Body of pancreas (tissue), 4 donors: ENCODE measurements at regions not wholly inside any gene's neighbourhood (a gene's known extent, or its start where the extent isn't known, plus 50 kb on each side); places are given as distances from the start of the nearest gene placed in this dataset.

Experiments used
- ATAC-seq: fragments of 150-250 bp; one replicate; pipeline ENCODE4 v1.9.1; 2016
- DNase-seq, 4 donors: peaks; one replicate each; pipeline ENCODE4 v3.0.0-alpha.2; 2019
- H3K27ac ChIP-seq, 4 donors: fragments of 200-600 bp; sonication (generic); 1 replicate in 3 of 4; 2 replicates in 1 of 4; pipeline versions ENCODE4 v1.5.1 to v1.6.1; 2016 to 2019; ENCODE audit warnings: mild to moderate bottlenecking in 1 of 4, mixed read lengths in 1 of 4, moderate library complexity in 1 of 4
- H3K27me3 ChIP-seq, 2 donors: fragments of 200-600 bp; sonication (generic); one replicate each; pipeline ENCODE4 v1.6.0; 2016; ENCODE audit warnings: mild to moderate bottlenecking in 1 of 2
- H3K36me3 ChIP-seq, 2 donors: fragments of 200-600 bp; sonication (generic); replicated peaks in 1 of 2; 2 replicates each; pipeline ENCODE4 v1.5.1; 2016; ENCODE audit warnings: low read depth in 2 of 2; ENCODE audit not compliant: insufficient read depth in 1 of 2
- H3K4me1 ChIP-seq: fragments of 200-600 bp; sonication (generic); one replicate; pipeline ENCODE4 v1.6.0; 2016
- H3K4me3 ChIP-seq, 2 donors: fragments of 200-600 bp; sonication (generic); 1 replicate in 1 of 2; 2 replicates in 1 of 2; pipeline ENCODE4 v1.5.1; 2016 to 2019
- H3K9me3 ChIP-seq, 3 donors: fragments of 200-600 bp; sonication (generic); 1 replicate in 2 of 3; 2 replicates in 1 of 3; pipeline ENCODE4 v1.5.1; 2016
- POLR2A ChIP-seq, 3 donors: fragments of 450-650 bp; IDR thresholded peaks; one replicate each; pipeline ENCODE4 v1.6.1; 2016; ENCODE audit warnings: antibody characterized with exemption in 3 of 3, mild to moderate bottlenecking in 2 of 3
- WGBS, 2 donors: methylation state at CpG; one replicate each; pipeline ENCODE4 v1.1.5; 2017; 5-methylcytosine and 5-hydroxymethylcytosine counted together
- intact Hi-C: fragments of 100-400 bp; cut with DNase I; formaldehyde crosslinking; loops from one replicate; pipeline ENCODE4 v1.15.1; 2023
- TF ChIP-seq, protein P1 (sequence below), 7 experiments: fragments of 450-650 bp in 4 of 7; fragments of 200-600 bp in 3 of 7; sonication (generic) in 3 of 7; IDR thresholded peaks; one replicate each; pipeline ENCODE4 v1.5.1; 2016 to 2019; ENCODE audit warnings: antibody characterized with exemption in 7 of 7

DNA sequence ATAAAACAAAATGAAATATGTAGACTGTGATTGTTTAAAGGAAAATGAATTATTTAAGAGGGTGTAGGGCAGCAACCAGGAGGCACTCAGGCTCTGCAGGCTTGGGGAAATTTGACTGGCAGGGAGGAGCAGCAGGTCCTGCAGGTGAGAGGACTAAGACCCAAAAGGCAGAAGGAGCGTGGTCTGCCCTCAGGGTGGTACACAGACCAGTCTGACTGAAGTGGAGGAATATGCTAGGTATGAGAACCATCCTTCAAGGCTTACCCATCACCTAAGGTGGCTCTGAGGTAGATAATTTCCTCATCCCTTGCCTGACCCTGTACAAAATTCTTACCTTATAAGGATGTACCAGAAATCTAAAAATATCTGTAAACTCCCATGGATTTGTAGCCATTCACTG lies 261.3 kb upstream of the RASGEF1B start:
- Histone ChIP-seq H3K36me3 (no peaks in the 10 kb centered on the region), H3K27ac (no peak overlapping the region), H3K4me3 (no peak overlapping the region), H3K4me1 (peaks cover under 1% of the 10 kb centered on the region), H3K9me3 (no peaks in the 10 kb centered on the region), H3K27me3 (no peaks in the 10 kb centered on the region)
- WGBS, 2 donors = 79 to 89% methylated on average over 1 of the region's 1 CpG
- no peak for ATAC-seq
- TF ChIP-seq POLR2A (IDR thresholded peaks at IDR 0.05) = no peak
- TF ChIP-seq, protein P1, sequence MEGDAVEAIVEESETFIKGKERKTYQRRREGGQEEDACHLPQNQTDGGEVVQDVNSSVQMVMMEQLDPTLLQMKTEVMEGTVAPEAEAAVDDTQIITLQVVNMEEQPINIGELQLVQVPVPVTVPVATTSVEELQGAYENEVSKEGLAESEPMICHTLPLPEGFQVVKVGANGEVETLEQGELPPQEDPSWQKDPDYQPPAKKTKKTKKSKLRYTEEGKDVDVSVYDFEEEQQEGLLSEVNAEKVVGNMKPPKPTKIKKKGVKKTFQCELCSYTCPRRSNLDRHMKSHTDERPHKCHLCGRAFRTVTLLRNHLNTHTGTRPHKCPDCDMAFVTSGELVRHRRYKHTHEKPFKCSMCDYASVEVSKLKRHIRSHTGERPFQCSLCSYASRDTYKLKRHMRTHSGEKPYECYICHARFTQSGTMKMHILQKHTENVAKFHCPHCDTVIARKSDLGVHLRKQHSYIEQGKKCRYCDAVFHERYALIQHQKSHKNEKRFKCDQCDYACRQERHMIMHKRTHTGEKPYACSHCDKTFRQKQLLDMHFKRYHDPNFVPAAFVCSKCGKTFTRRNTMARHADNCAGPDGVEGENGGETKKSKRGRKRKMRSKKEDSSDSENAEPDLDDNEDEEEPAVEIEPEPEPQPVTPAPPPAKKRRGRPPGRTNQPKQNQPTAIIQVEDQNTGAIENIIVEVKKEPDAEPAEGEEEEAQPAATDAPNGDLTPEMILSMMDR (IDR thresholded peaks at IDR 0.05) = no peak
- DNase-seq = no peak
- intact Hi-C loops = no loop called here

DNA sequence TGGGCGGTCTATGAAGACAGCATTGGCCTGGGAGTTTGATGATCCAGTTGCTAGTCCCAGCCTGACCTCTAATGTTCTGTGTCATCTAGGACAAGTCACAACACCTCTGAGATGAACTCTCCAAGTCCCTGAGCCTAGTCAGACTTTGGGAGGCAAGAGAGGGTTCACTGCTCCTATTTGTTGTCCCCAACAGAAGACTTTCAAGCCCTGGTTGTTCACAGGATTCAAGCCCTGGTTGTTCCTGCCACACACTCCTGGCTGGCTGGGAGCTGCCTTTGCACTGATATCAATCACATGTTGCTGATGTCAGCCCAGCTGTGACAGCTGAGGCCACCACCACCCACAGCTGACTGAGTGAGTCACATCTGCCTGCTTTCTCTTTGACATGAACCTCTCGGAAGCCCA lies 253.2 kb upstream of the RASGEF1B start:
- DNase-seq = peak in 3 of 4 donors; percentile 23 to 60 (median 24)
- no peak for ATAC-seq
- no peak overlapping the region for H3K4me3 ChIP-seq
- intact Hi-C loops = no loop called here
- H3K36me3 ChIP-seq = no peaks in the 10 kb centered on the region
- TF ChIP-seq POLR2A (IDR thresholded peaks at IDR 0.05) = no peak
- no peaks in the 10 kb centered on the region for H3K4me1 ChIP-seq
- WGBS, 2 donors = 79 to 85% methylated on average over 2 of the region's 2 CpGs
- H3K9me3 ChIP-seq = no peaks in the 10 kb centered on the region
- H3K27ac ChIP-seq = no peak overlapping the region
- H3K27me3 ChIP-seq = no peaks in the 10 kb centered on the region

DNA sequence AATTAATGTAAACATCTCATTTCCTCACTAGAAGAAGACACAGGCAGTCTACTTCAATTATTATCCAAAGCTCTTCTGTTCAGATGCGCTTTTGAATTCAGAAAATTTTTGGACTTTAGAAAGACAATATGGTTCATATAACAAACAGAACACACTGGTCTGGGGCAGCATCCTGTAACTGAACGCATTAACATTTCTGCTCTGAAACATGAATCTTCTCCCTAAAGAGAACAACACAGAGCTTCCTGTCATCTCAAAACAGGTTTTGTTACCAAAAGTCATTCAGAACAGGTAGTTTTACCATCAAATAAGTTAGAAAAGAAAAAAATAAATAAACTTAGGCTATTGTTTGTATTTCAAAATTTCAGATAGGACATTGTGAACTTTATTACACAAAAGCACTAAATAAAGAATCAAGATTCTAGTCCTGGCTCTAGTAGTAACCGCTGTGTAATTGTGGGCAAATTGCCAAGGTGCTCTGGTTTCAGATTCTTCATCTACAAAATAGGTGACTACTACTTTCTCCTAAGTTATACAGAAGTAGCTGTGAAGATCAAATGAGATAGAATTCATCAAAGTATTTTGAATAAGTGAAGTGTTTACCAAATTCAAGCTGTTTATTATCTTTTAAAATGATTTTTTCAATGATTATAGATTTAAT lies 252.3 kb upstream of the RASGEF1B start:
- H3K27me3 ChIP-seq = no peaks in the 10 kb centered on the region
- H3K4me3 ChIP-seq = no peak overlapping the region
- H3K36me3 ChIP-seq = no peaks in the 10 kb centered on the region
- TF ChIP-seq, protein P1 (IDR thresholded peaks at IDR 0.05) = no peak
- 43 to 58% methylated on average over 3 of the region's 3 CpGs for WGBS, 2 donors
- H3K27ac ChIP-seq = no peak overlapping the region
- intact Hi-C loops = no loop called here
- no peaks in the 10 kb centered on the region for H3K4me1 ChIP-seq
- no peak for ATAC-seq
- H3K9me3 ChIP-seq = no peaks in the 10 kb centered on the region
- peak; percentile 27 to 49 (median 42) for DNase-seq

- Histone ChIP-seq H3K36me3 (no peaks in the 10 kb centered on the region), H3K27ac (no peak overlapping the region), H3K9me3 (no peaks in the 10 kb centered on the region), H3K4me1 (no peaks in the 10 kb centered on the region), H3K4me3 (no peak overlapping the region), H3K27me3 (no peaks in the 10 kb centered on the region)
- ATAC-seq = no peak
- 71 to 78% methylated on average over 3 of the region's 3 CpGs for WGBS, 2 donors
- no peak for DNase-seq
- no peak for TF ChIP-seq POLR2A (IDR thresholded peaks at IDR 0.05)
- TF ChIP-seq, protein P1 (IDR thresholded peaks at IDR 0.05) = no peak
- intact Hi-C loops = no loop called here
Measured at GRCh38 chr4:81723019-81723884, 251.5 kb upstream of the RASGEF1B start.

DNA sequence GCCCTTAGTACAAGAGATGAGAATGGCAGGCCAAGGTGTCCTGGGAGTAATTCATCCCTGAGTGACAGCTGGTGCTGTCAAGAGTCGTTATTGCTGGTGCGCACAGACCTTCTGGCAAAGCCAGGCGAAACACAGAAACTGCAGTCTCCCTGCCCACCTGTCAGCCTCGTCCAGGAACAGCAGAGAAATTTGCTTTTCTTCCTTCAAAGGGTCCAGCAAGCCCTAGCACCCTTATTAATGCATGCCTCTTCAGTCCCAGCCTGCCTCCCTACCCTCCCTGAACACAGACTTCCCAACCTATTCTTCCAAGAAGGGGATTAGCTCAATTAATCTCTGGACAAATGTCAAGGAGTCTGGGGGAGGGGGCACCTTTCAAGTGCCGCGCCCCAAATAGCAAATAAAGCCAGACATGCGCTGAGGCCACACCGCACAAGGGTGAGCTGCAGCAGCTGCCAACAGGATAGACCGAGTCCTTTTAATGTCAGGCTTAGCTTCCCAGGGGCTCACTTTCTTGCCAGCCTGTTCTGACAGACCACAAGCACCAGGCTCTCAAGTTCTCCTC lies 250.7 kb upstream of the RASGEF1B start:
- 45 to 56% methylated on average over 3 to 9 of the region's 9 CpGs for WGBS, 2 donors
- no peak overlapping the region for H3K27ac ChIP-seq
- H3K27me3 ChIP-seq = no peaks in the 10 kb centered on the region
- H3K9me3 ChIP-seq = no peaks in the 10 kb centered on the region
- no peak overlapping the region for H3K4me3 ChIP-seq
- ATAC-seq = no peak
- TF ChIP-seq, protein P1 (IDR thresholded peaks at IDR 0.05) = no peak
- no peak for TF ChIP-seq POLR2A (IDR thresholded peaks at IDR 0.05)
- no peaks in the 10 kb centered on the region for H3K4me1 ChIP-seq
- intact Hi-C loops = no loop called here
- no peaks in the 10 kb centered on the region for H3K36me3 ChIP-seq
- peak in 1 of 4 donors; percentile 8 for DNase-seq
